Suppressor macrophage (primary cell): ENCODE measurements at regions not wholly inside any gene's neighbourhood (a gene's known extent, or its start where the extent isn't known, plus 50 kb on each side); places are given as distances from the start of the nearest gene placed in this dataset.
"Not testable (repeated sequence)": the region's sequence is repeated elsewhere in the genome, so short reads cannot be mapped to it uniquely, and the experiment has no call there.

ENCODE experiments used
- DNase-seq, 4 experiments: peaks; one replicate each; pipeline ENCODE4 v3.0.0-alpha.2; 2020 to 2022

DNA sequence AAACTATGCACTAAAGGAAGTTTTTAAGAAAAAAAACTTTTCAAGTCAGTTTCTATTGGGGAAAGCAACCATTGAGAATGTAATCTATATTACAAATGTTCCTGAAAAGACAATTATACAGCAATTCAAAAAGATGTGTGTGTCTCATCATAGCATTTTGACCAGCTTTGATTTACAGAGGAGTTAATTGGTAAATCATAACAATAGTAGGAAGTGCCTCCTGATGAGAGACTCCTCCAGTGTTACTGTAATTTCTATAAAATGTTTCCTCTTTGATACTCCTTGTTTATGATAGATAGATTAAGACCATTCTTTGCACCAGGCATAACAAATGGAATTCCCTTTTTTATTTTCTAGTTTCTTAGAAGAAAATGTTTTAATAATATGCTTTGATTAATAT, 249.9 kb downstream of the CALCRL start:
- DNase-seq: no peak

GRCh38 chr2:187194049-187194448, 254.0 kb downstream of the CALCRL start:
- no peak for DNase-seq

GRCh38 chr2:187188783-187189631, 259.0 kb downstream of the CALCRL start:
- DNase-seq: no peak

GRCh38 chr2:187187519-187187918, 260.5 kb downstream of the CALCRL start:
- no peak for DNase-seq

DNA sequence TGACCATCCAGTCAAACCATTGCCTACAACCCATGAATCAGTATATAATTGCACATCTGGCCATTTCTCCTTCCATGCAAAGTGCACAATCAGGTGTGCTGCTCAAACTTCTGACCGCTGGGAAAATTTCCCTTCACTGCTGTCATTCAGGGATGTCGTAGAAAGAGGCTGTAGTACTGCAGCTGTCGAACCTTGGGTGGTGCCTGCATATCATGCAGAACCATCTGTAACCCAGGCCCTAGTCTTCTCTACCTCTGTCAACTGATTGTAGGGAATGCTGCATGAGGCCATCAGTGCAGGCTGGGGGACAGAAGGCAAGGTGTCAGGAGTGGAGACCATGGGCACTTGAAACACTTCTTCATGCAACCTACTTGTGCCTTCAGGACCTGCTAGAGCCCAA, 267.5 kb downstream of the CALCRL start:
- DNase-seq: no peak

- not testable (repeated sequence) for DNase-seq
These were observed 269.2 kb downstream of the CALCRL start for GRCh38 chr2:187178876-187179275.

- no peak for DNase-seq
These were observed 270.8 kb downstream of the CALCRL start for GRCh38 chr2:187177253-187177652.

GRCh38 chr2:187174582-187174981, 273.5 kb downstream of the CALCRL start:
- DNase-seq: peak in 2 of 4 experiments; percentile 4 to 6

GRCh38 chr2:187171318-187171717, 276.7 kb downstream of the CALCRL start:
- DNase-seq: no peak

- DNase-seq: no peak
These were observed 278.2 kb downstream of the CALCRL start for GRCh38 chr2:187169864-187170263.

DNA sequence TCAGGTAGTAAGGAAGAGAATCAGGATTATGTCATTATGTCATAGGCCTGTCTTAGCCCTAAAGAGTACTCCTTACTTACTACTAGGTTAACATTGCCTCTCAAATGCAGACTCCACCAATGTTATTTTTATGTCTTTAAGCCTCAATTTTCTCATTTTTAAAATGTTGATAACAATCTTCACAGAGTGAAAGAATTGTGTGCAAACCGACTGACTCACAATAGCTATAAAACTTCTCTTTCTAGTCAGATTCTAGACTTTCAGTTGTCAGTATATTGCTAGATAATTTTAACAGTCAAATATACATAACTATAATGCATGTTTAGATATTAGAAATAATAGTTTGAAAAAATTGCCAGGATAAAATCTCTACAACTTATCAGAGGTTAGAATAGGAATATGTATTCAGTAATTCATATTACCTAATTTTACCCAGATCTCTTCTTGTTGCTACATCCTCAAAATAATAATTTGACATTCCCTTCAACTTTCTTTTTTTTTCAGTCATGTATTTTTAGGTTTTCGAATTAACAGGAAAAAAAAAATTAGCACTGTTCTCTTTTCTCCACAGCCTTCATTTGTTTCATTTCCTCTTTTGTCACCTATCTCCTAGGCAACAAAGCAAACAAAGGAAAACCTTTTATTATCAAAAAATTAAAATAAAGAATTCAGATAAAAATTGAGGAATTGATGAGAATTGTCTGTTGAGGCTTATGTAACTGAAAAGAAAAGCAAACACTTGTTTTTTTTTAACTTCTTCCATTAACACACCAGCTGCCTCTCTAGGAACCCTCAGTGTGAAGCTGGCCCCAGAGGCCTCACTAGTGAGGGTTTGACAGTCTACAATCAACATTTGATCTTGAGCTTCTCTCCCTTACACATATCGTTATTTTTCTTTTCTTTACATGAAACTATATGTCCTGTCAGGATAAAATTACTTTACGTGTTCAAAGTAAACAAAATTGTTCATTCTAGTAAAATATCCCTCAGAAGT, 279.0 kb downstream of the CALCRL start:
- DNase-seq: peak; percentile 27 to 89 (median 65)

GRCh38 chr2:187167491-187167890, 280.6 kb downstream of the CALCRL start:
- no peak for DNase-seq

GRCh38 chr2:187165936-187166610, 282.0 kb downstream of the CALCRL start:
- DNase-seq: no peak

DNA sequence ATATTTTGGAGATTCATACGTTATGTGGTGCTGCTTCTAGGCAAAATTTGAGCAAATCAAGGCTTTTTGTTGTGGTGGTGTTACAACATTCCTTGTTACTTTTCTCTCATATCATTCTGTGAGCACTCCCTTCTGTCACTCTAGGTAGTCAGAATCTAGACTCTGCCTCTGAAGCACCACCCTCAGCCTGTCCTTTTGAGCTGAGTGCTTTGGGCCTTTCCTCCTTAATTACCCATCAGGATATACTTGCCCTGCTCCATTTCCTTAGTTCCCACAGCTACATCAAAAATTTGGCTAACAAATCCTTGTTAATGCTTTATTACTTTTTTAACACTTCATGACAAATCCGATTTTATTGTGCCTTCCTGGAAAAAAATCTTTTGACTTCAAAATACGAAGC, 289.6 kb downstream of the CALCRL start:
- DNase-seq: no peak

DNA sequence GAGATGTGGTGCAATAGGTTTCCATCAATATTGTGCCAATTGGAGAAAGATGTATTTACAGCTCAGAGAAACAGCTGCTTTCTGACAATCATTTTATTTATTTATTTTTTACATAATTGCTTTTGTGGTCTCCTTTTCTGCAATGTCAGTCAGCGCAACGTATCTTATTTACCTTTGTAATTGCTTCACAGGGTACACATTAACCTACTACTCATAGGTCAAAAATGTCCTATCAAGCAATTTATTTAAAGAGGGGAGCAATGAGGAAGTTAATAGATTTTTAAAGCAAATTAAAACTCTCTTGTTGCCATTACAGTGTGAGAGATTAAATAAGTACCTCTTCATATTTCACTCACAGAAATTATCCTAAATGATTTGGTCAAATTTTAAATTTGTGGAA, 291.0 kb downstream of the CALCRL start:
- DNase-seq: no peak

DNA sequence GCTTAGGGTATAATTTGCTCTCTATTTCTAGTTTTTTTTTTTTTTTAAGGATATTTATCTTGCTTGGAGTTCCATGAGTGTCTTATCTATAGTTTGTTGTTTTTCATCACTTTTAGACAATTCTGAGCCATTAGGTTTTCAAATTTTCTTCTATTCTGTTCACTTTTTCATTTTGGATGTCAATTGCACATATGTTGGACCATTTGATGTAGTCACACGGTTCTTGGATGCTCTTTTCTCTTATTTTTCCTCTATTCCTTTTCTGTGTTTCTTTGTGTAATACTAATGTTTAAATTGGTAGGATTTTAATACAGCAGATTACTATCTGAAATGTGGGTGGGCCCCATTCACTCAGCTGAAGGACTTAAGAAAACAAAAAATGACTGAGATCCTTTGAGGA, 292.6 kb downstream of the CALCRL start:
- DNase-seq: no peak

DNA sequence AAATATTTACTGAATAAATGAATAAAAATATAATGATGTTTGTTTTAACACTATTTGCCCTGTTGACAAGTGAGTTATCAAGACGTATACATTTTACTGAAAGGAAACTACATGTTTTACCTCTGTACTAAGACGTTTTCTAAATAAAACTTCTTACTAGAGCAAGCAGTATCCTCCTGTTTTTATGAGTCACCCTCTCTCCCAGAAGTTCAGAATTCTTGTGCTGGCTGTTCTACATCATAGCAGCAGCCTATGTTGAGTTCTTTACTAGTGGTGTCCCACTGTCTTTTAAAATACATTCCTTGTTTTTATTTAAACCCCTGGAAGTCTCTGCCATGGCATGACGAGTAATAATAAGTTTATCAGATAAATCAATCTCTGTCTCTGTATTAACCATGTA, 297.4 kb downstream of the CALCRL start:
- no peak for DNase-seq

DNA sequence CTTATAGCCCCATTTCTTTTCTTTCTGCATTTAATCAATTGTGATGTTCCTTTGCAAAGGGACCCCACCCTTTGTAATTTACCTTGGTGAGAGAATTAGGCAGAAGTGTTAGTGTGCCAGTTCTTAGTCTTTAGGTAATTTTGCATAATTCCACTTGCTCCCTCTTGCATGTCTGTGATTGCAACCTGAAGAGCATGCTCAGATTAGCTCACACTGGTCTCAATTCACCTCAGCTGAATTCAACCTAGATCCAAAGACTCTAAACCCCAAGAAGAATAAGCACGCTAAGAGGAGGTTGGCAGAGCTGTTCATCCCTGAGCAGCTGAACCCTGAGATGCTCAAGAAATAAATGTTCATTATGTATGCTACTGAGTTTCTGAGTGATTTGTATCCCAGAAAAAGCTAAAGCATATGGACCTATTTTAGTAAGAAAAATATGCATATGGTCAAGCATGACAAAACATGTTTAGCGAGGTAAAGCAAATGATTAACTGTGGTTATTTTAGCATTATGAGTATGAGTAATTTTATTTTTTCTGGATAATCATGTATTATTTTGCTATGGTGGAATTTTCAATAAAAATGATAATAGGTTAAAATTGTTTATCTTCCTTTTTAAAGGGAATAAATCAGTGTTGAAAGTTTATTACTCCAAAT, 299.2 kb upstream of the ZSWIM2 start:
- no peak for DNase-seq

- no peak for DNase-seq
These were observed 294.6 kb upstream of the ZSWIM2 start for GRCh38 chr2:187143537-187143936.

DNA sequence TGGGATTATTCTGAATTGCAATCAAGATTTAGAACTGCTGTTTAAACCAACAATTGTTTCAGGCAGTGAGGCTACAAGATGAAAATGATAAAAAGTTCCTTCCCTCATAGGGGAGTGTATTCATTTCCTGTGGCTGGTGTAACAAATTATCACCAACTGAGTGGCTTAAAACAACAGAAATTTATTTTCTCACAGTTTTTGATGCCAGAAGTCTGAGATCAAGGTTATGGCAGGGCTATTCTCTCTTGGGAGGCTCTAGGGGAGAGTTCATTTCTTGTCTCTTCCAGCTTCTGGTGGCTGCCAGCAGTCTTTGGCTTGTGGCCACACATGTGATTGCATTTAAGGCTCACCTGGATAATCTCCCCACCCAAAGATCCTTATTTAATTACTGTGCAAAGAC, 290.5 kb upstream of the ZSWIM2 start:
- DNase-seq: no peak

GRCh38 chr2:187138265-187138664, 289.3 kb upstream of the ZSWIM2 start:
- DNase-seq: peak; percentile 54 to 70 (median 64)

DNA sequence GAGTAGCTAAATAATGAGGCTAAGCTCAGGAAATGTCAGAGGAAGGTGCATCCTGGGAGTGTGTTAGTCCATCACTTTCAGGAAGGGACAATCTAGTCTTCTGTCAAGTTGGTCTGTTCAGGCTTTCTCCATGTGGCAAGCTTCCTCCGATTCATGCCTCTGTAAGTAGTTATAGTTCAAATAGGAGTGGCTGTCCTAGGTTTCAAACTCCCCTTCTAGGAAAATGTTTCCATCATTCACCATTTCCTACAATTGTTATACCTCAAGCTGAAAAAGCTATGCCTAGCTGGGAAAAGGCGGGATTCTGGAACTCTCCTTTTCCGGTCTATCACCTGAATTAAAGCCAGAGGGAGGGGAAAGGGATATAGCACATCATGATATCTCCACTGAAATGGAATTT, 287.7 kb upstream of the ZSWIM2 start:
- DNase-seq: no peak
